Transverse colon (tissue), 4 donors: ENCODE measurements at regions not wholly inside any gene's neighbourhood (a gene's known extent, or its start where the extent isn't known, plus 50 kb on each side); places are given as distances from the start of the nearest gene placed in this dataset.

Source experiments
- DNase-seq: peaks from one replicate; pipeline ENCODE4 v3.0.0-alpha.2; 2019
- H3K27ac ChIP-seq, 4 donors: fragments of 200-600 bp; sonication (generic); 2 replicates each; pipeline ENCODE4 v1.5.1; 2016 to 2018; ENCODE audit warnings: inconsistent platforms in 4 of 4
- H3K27me3 ChIP-seq: fragments of 200-600 bp; sonication (generic); 2 replicates; pipeline ENCODE4 v1.5.1; 2017; ENCODE audit warnings: inconsistent platforms
- H3K36me3 ChIP-seq, 4 donors: fragments of 200-600 bp; sonication (generic); 2 replicates each; pipeline ENCODE4 v1.5.1; 2017 to 2019; ENCODE audit warnings: inconsistent platforms in 4 of 4
- H3K4me1 ChIP-seq, 4 donors: fragments of 200-600 bp; sonication (generic); 2 replicates each; pipeline ENCODE4 v1.5.1; 2017 to 2020; ENCODE audit warnings: inconsistent platforms in 4 of 4
- H3K4me3 ChIP-seq, 4 donors: fragments of 200-600 bp; sonication (generic); 1 replicate in 1 of 4; 2 replicates in 3 of 4; pipeline versions ENCODE4 v1.5.1 to v1.6.1; 2017 to 2019; ENCODE audit warnings: inconsistent platforms in 4 of 4
- H3K9me3 ChIP-seq, 2 donors: fragments of 200-600 bp; sonication (generic); 2 replicates each; pipeline ENCODE4 v1.5.1; 2017 to 2019; ENCODE audit warnings: inconsistent platforms in 2 of 2
- EP300 ChIP-seq: sonication (generic); formaldehyde crosslinking; IDR thresholded peaks from one replicate; pipeline ENCODE4 v1.6.1; 2017; ENCODE audit warnings: antibody characterized with exemption, low read depth
- POLR2A ChIP-seq: fragments of 450-650 bp; IDR thresholded peaks from one replicate; pipeline ENCODE4 v1.6.1; 2016; ENCODE audit warnings: antibody characterized with exemption, mild to moderate bottlenecking, moderate library complexity
- POLR2AphosphoS5 ChIP-seq, 3 donors: sonication (generic); formaldehyde crosslinking; IDR thresholded peaks; one replicate each; pipeline ENCODE4 v1.6.1; 2016; ENCODE audit warnings: antibody characterized with exemption in 3 of 3
- WGBS, 2 donors: methylation state at CpG; one replicate each; pipeline ENCODE4 v1.1.5; 2018; ENCODE audit warnings: low coverage in 1 of 2; 5-methylcytosine and 5-hydroxymethylcytosine counted together
- in situ Hi-C, 4 donors: fragments of 200-750 bp; cut with MboI; loops; one replicate each; pipeline versions ENCODE4 v1.15.0 to v1.15.1; 2017; ENCODE audit warnings: low sequenced_read_pairs in 3 of 4, low pct_ligation_motif_present in 1 of 4, low pct_unique_long_range_greater_than_20kb in 1 of 4
- intact Hi-C: fragments of 100-400 bp; cut with DNase I; formaldehyde crosslinking; loops from one replicate; pipeline ENCODE4 v1.15.1; 2023; ENCODE audit warnings: low total_unique reads
- TF ChIP-seq, protein P1 (sequence below), 5 experiments: fragments of 200-600 bp in 3 of 5; fragments of 450-650 bp in 2 of 5; sonication (generic) in 3 of 5; IDR thresholded peaks; 1 replicate in 2 of 5; 2 replicates in 3 of 5; pipeline ENCODE4 v1.5.1; 2016 to 2017; ENCODE audit warnings: antibody characterized with exemption in 5 of 5, inconsistent platforms in 3 of 5, mild to moderate bottlenecking in 2 of 5, moderate library complexity in 1 of 5

DNA sequence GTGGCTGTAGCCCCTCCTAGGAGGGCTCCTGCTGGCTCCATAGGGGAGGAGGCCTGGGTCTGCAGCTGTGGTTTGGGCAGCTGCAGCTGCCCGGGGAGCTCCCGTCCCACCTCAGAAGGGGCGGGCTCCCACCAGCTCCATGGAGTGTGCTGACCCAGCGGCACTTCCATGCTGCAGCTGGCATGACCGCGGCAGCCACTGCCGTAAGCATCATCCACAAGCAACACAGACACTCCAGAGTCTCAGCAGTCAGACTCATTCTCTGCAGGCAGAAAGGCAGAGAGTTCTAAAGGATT lies 660.1 kb upstream of the RAB6C start:
- Histone ChIP-seq H3K36me3 (no peaks in the 10 kb centered on the region), H3K9me3 (no peaks in the 10 kb centered on the region), H3K27ac (no peak overlapping the region), H3K4me3 (no peak overlapping the region), H3K27me3 (no peaks in the 10 kb centered on the region), H3K4me1 (no peaks in the 10 kb centered on the region)
- TF ChIP-seq EP300 (no peak), POLR2A (no peak), POLR2AphosphoS5 (IDR thresholded peaks at IDR 0.05) (no peak)
- TF ChIP-seq, protein P1, sequence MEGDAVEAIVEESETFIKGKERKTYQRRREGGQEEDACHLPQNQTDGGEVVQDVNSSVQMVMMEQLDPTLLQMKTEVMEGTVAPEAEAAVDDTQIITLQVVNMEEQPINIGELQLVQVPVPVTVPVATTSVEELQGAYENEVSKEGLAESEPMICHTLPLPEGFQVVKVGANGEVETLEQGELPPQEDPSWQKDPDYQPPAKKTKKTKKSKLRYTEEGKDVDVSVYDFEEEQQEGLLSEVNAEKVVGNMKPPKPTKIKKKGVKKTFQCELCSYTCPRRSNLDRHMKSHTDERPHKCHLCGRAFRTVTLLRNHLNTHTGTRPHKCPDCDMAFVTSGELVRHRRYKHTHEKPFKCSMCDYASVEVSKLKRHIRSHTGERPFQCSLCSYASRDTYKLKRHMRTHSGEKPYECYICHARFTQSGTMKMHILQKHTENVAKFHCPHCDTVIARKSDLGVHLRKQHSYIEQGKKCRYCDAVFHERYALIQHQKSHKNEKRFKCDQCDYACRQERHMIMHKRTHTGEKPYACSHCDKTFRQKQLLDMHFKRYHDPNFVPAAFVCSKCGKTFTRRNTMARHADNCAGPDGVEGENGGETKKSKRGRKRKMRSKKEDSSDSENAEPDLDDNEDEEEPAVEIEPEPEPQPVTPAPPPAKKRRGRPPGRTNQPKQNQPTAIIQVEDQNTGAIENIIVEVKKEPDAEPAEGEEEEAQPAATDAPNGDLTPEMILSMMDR (IDR thresholded peaks at IDR 0.05), result no peak
- intact Hi-C loops, result no loop called here
- DNase-seq, result no peak
- in situ Hi-C loops, result no loop called here
- WGBS, 2 donors, result 79% methylated on average over 6 of the region's 7 CpGs; no CpG with 5 or more reads in 1 of the 2 donors

GRCh38 chr2:129320288-129320687 lies 659.2 kb upstream of the RAB6C start:
- Histone ChIP-seq H3K4me1 (no peaks in the 10 kb centered on the region), H3K27ac (no peak overlapping the region), H3K36me3 (no peaks in the 10 kb centered on the region), H3K4me3 (no peak overlapping the region), H3K9me3 (no peaks in the 10 kb centered on the region), H3K27me3 (no peaks in the 10 kb centered on the region)
- intact Hi-C loops, result no loop called here
- no peak for TF ChIP-seq POLR2AphosphoS5 (IDR thresholded peaks at IDR 0.05)
- TF ChIP-seq EP300, result no peak
- TF ChIP-seq, protein P1 (IDR thresholded peaks at IDR 0.05), result no peak
- no peak for TF ChIP-seq POLR2A
- in situ Hi-C loops, result no loop called here
- 90% methylated on average over 4 of the region's 4 CpGs; no CpG with 5 or more reads in 1 of the 2 donors for WGBS, 2 donors
- DNase-seq, result no peak

- H3K4me3 ChIP-seq, result no peak overlapping the region
- H3K9me3 ChIP-seq, result no peaks in the 10 kb centered on the region
- H3K27me3 ChIP-seq, result no peaks in the 10 kb centered on the region
- no peaks in the 10 kb centered on the region for H3K36me3 ChIP-seq
- DNase-seq, result no peak
- intact Hi-C loops, result no loop called here
- no peaks in the 10 kb centered on the region for H3K4me1 ChIP-seq
- 80% methylated on average over 2 of the region's 2 CpGs; no CpG with 5 or more reads in 1 of the 2 donors for WGBS, 2 donors
- in situ Hi-C loops, result no loop called here
- TF ChIP-seq POLR2A, result no peak
- TF ChIP-seq, protein P1 (IDR thresholded peaks at IDR 0.05), result no peak
- TF ChIP-seq EP300, result no peak
- no peak for TF ChIP-seq POLR2AphosphoS5 (IDR thresholded peaks at IDR 0.05)
- H3K27ac ChIP-seq, result no peak overlapping the region
Observed at GRCh38 chr2:129324349-129324748, 655.1 kb upstream of the RAB6C start.

- no peaks in the 10 kb centered on the region for H3K36me3 ChIP-seq
- intact Hi-C loops, result no loop called here
- no peak for DNase-seq
- no peak overlapping the region for H3K27ac ChIP-seq
- no peaks in the 10 kb centered on the region for H3K27me3 ChIP-seq
- H3K4me1 ChIP-seq, result no peaks in the 10 kb centered on the region
- no peak overlapping the region for H3K4me3 ChIP-seq
- no peaks in the 10 kb centered on the region for H3K9me3 ChIP-seq
- 90 to 92% methylated on average over 2 of the region's 2 CpGs for WGBS, 2 donors
- in situ Hi-C loops, result no loop called here
- no peak for TF ChIP-seq POLR2A
- TF ChIP-seq, protein P1 (IDR thresholded peaks at IDR 0.05), result no peak
- no peak for TF ChIP-seq POLR2AphosphoS5 (IDR thresholded peaks at IDR 0.05)
- no peak for TF ChIP-seq EP300
Observed at GRCh38 chr2:129325151-129325550, 654.3 kb upstream of the RAB6C start.
